CD14-positive monocyte (primary cell): ENCODE measurements at regions not wholly inside any gene's neighbourhood (a gene's known extent, or its start where the extent isn't known, plus 50 kb on each side); places are given as distances from the start of the nearest gene placed in this dataset.

Experiments
- DNase-seq, 3 donors: peaks; one replicate each; pipeline ENCODE4 v3.0.0-alpha.2; 2011 to 2022
- H2AFZ ChIP-seq: 2 replicates; pipeline ENCODE4 v1.6.0; 2012; ENCODE audit warnings: mild to moderate bottlenecking, low read depth, low read length, inconsistent platforms; ENCODE audit not compliant: insufficient read depth, poor library complexity, severe bottlenecking
- H3K27ac ChIP-seq, 2 donors: 1 replicate in 1 of 2; 2 replicates in 1 of 2; pipeline ENCODE4 v1.5.1; 2012 to 2013; ENCODE audit warnings: low read length in 2 of 2, control low read depth in 1 of 2, inconsistent platforms in 1 of 2, low read depth in 1 of 2, mild to moderate bottlenecking in 1 of 2
- H3K27me3 ChIP-seq, 2 donors: one replicate each; pipeline versions ENCODE4 v1.6.0 to v1.6.1; 2011 to 2013; ENCODE audit warnings: low read length in 2 of 2; ENCODE audit not compliant: control insufficient read depth in 2 of 2, insufficient read depth in 2 of 2
- H3K36me3 ChIP-seq, 2 donors: replicated peaks in 1 of 2; 1 replicate in 1 of 2; 2 replicates in 1 of 2; pipeline versions ENCODE4 v1.5.1 to v1.6.1; 2012 to 2013; ENCODE audit warnings: low read length in 2 of 2, control low read depth in 1 of 2, inconsistent platforms in 1 of 2, mild to moderate bottlenecking in 1 of 2; ENCODE audit not compliant: insufficient read depth in 2 of 2, control insufficient read depth in 1 of 2
- H3K4me1 ChIP-seq, 2 donors: 1 replicate in 1 of 2; 2 replicates in 1 of 2; pipeline versions ENCODE4 v1.5.1 to v1.6.1; 2012 to 2013; ENCODE audit warnings: low read length in 2 of 2, control low read depth in 1 of 2, inconsistent platforms in 1 of 2, mild to moderate bottlenecking in 1 of 2, moderate library complexity in 1 of 2; ENCODE audit not compliant: insufficient read depth in 2 of 2, control insufficient read depth in 1 of 2
- H3K4me2 ChIP-seq: replicated peaks from 2 replicates; pipeline ENCODE3; 2012; ENCODE audit warnings: low read length, moderate library complexity, mild to moderate bottlenecking; ENCODE audit not compliant: poor library complexity, severe bottlenecking; ENCODE audit errors: extremely low read depth
- H3K4me3 ChIP-seq, 3 experiments: fragments of 200-600 bp in 1 of 3; sonication (generic) in 1 of 3; replicated peaks in 1 of 3; 1 replicate in 2 of 3; 2 replicates in 1 of 3; pipeline ENCODE4 v1.5.1; 2011 to 2013; ENCODE audit warnings: low read length in 3 of 3, mild to moderate bottlenecking in 3 of 3, control low read depth in 2 of 3, low read depth in 2 of 3, inconsistent platforms in 1 of 3, moderate library complexity in 1 of 3
- H3K79me2 ChIP-seq: 2 replicates; pipeline ENCODE4 v1.6.0; 2012; ENCODE audit warnings: mild to moderate bottlenecking, control low read depth, inconsistent platforms, low read length, moderate library complexity; ENCODE audit not compliant: insufficient read depth
- H3K9ac ChIP-seq: 2 replicates; pipeline ENCODE4 v1.6.0; 2017; ENCODE audit warnings: low read length, mild to moderate bottlenecking; ENCODE audit not compliant: insufficient read depth, poor library complexity, severe bottlenecking
- H3K9me3 ChIP-seq, 2 donors: replicated peaks in 1 of 2; 1 replicate in 1 of 2; 2 replicates in 1 of 2; pipeline versions ENCODE4 v1.5.1 to v1.6.1; 2012 to 2013; ENCODE audit warnings: low read length in 2 of 2, control low read depth in 1 of 2; ENCODE audit not compliant: control insufficient read depth in 1 of 2, insufficient read depth in 1 of 2
- H4K20me1 ChIP-seq: 2 replicates; pipeline ENCODE4 v1.6.0; 2012; ENCODE audit warnings: mild to moderate bottlenecking, low read length, control low read depth, moderate library complexity; ENCODE audit not compliant: insufficient read depth
- H3K27ac Mint-ChIP-seq, 7 donors: one replicate each; pipeline ENCODE4 v1.8.0; 2020; ENCODE audit warnings: mild to moderate bottlenecking in 7 of 7, mixed read lengths in 7 of 7, moderate library complexity in 6 of 7, inconsistent platforms in 2 of 7
- H3K27me3 Mint-ChIP-seq, 3 donors: one replicate each; pipeline ENCODE4 v1.8.0; 2021 to 2022; ENCODE audit warnings: low read depth in 3 of 3, mild to moderate bottlenecking in 3 of 3, mixed read lengths in 3 of 3, moderate library complexity in 3 of 3, inconsistent platforms in 1 of 3
- H3K36me3 Mint-ChIP-seq, 2 donors: one replicate each; pipeline ENCODE4 v1.8.0; 2020; ENCODE audit warnings: mixed read lengths in 2 of 2, inconsistent platforms in 1 of 2, mild to moderate bottlenecking in 1 of 2
- H3K4me1 Mint-ChIP-seq: one replicate; pipeline ENCODE4 v1.8.0; 2020; ENCODE audit warnings: mild to moderate bottlenecking, mixed read lengths
- H3K4me3 Mint-ChIP-seq, 2 donors: one replicate each; pipeline ENCODE4 v1.8.0; 2020; ENCODE audit warnings: mild to moderate bottlenecking in 2 of 2, mixed read lengths in 2 of 2, moderate library complexity in 1 of 2
- H3K9me3 Mint-ChIP-seq, 7 donors: one replicate each; pipeline ENCODE4 v1.8.0; 2020 to 2022; ENCODE audit warnings: mixed read lengths in 7 of 7, mild to moderate bottlenecking in 6 of 7, moderate library complexity in 6 of 7, inconsistent platforms in 2 of 7
- CTCF ChIP-seq: fragments of 200-600 bp; IDR thresholded peaks from one replicate; pipeline ENCODE4 v1.8.0; 2022; ENCODE audit warnings: antibody characterized with exemption, mild to moderate bottlenecking
- WGBS: methylation state at CpG from one replicate; pipeline ENCODE4 v1.1.5; 2013; ENCODE audit warnings: missing lambda C conversion rate; ENCODE audit not compliant: insufficient coverage; 5-methylcytosine and 5-hydroxymethylcytosine counted together
- intact Hi-C, 2 donors: fragments of 100-400 bp; cut with micrococcal nuclease; formaldehyde crosslinking; loops; one replicate each; pipeline versions ENCODE4 v1.15.0 to v1.15.1; 2023

- H3K4me2 ChIP-seq = no peak overlapping the region
- intact Hi-C loops = no loop called here
- peak overlapping the region in 1 of 2 donors; percentile 53 for H3K4me3 Mint-ChIP-seq
Observed at GRCh38 chr22:22384267-22384666, 124.3 kb downstream of the ZNF280B start.

GRCh38 chr22:22384668-22385244 lies 123.8 kb downstream of the ZNF280B start:
- Histone ChIP-seq H3K9ac (no peak overlapping the region), H3K9me3 (no peaks in the 10 kb centered on the region), H3K36me3 (no peaks in the 10 kb centered on the region), H3K4me3 (no peak overlapping the region), H3K4me2 (no peak overlapping the region), H2AFZ (no peak overlapping the region), H3K4me1 (no peaks in the 10 kb centered on the region), H3K27ac (no peak overlapping the region), H4K20me1 (no peaks in the 10 kb centered on the region), H3K79me2 (no peaks in the 10 kb centered on the region), H3K27me3 (peaks cover 3 to 12% of the 10 kb centered on the region in 2 donors)
- intact Hi-C loops = no loop called here
- peaks cover 0 to 2% (median 0%) of the 10 kb centered on the region in 7 donors for H3K9me3 Mint-ChIP-seq
- no peak for DNase-seq
- H3K36me3 Mint-ChIP-seq = no peaks in the 10 kb centered on the region
- WGBS = no CpG with 5 or more reads among the region's 2 CpGs
- H3K4me1 Mint-ChIP-seq = no peaks in the 10 kb centered on the region
- H3K27ac Mint-ChIP-seq = no peak overlapping the region
- H3K27me3 Mint-ChIP-seq = peaks cover 9 to 38% (median 21%) of the 10 kb centered on the region in 3 donors
- no peak for TF ChIP-seq CTCF
- peak overlapping the region in 1 of 2 donors; percentile 53 for H3K4me3 Mint-ChIP-seq

More at GRCh38 chr22:22384267-22384666, 124.3 kb downstream of the ZNF280B start:
- no peaks in the 10 kb centered on the region for H4K20me1 ChIP-seq
- Mint-ChIP-seq H3K9me3 (peaks cover 0 to 2% (median 0%) of the 10 kb centered on the region in 7 donors), H3K36me3 (no peaks in the 10 kb centered on the region), H3K4me1 (no peaks in the 10 kb centered on the region), H3K27ac (no peak overlapping the region), H3K27me3 (peaks cover 9 to 38% (median 22%) of the 10 kb centered on the region in 3 donors)
- H3K4me1 ChIP-seq = no peaks in the 10 kb centered on the region
- no peak for TF ChIP-seq CTCF
- DNase-seq = no peak
- no peak overlapping the region for H3K27ac ChIP-seq
- H3K9ac ChIP-seq = no peak overlapping the region
- H3K36me3 ChIP-seq = no peaks in the 10 kb centered on the region
- peaks cover 3 to 12% of the 10 kb centered on the region in 2 donors for H3K27me3 ChIP-seq
- H2AFZ ChIP-seq = no peak overlapping the region
- no peak overlapping the region for H3K4me3 ChIP-seq
- WGBS = no CpG with 5 or more reads among the region's 3 CpGs
- no peaks in the 10 kb centered on the region for H3K9me3 ChIP-seq
- H3K79me2 ChIP-seq = no peaks in the 10 kb centered on the region
